Transverse colon (tissue), 4 donors: ENCODE measurements at regions not wholly inside any gene's neighbourhood (a gene's known extent, or its start where the extent isn't known, plus 50 kb on each side); places are given as distances from the start of the nearest gene placed in this dataset.

Source experiments
- DNase-seq: peaks from one replicate; pipeline ENCODE4 v3.0.0-alpha.2; 2019
- H3K27ac ChIP-seq, 4 donors: fragments of 200-600 bp; sonication (generic); 2 replicates each; pipeline ENCODE4 v1.5.1; 2016 to 2018; ENCODE audit warnings: inconsistent platforms in 4 of 4
- H3K27me3 ChIP-seq: fragments of 200-600 bp; sonication (generic); 2 replicates; pipeline ENCODE4 v1.5.1; 2017; ENCODE audit warnings: inconsistent platforms
- H3K36me3 ChIP-seq, 4 donors: fragments of 200-600 bp; sonication (generic); 2 replicates each; pipeline ENCODE4 v1.5.1; 2017 to 2019; ENCODE audit warnings: inconsistent platforms in 4 of 4
- H3K4me1 ChIP-seq, 4 donors: fragments of 200-600 bp; sonication (generic); 2 replicates each; pipeline ENCODE4 v1.5.1; 2017 to 2020; ENCODE audit warnings: inconsistent platforms in 4 of 4
- H3K4me3 ChIP-seq, 4 donors: fragments of 200-600 bp; sonication (generic); 1 replicate in 1 of 4; 2 replicates in 3 of 4; pipeline versions ENCODE4 v1.5.1 to v1.6.1; 2017 to 2019; ENCODE audit warnings: inconsistent platforms in 4 of 4
- H3K9me3 ChIP-seq, 2 donors: fragments of 200-600 bp; sonication (generic); 2 replicates each; pipeline ENCODE4 v1.5.1; 2017 to 2019; ENCODE audit warnings: inconsistent platforms in 2 of 2
- CTCF ChIP-seq, 5 experiments: fragments of 200-600 bp in 3 of 5; fragments of 450-650 bp in 2 of 5; sonication (generic) in 3 of 5; IDR thresholded peaks; 1 replicate in 2 of 5; 2 replicates in 3 of 5; pipeline ENCODE4 v1.5.1; 2016 to 2017; ENCODE audit warnings: antibody characterized with exemption in 5 of 5, inconsistent platforms in 3 of 5, mild to moderate bottlenecking in 2 of 5, moderate library complexity in 1 of 5
- EP300 ChIP-seq: sonication (generic); formaldehyde crosslinking; IDR thresholded peaks from one replicate; pipeline ENCODE4 v1.6.1; 2017; ENCODE audit warnings: antibody characterized with exemption, low read depth
- POLR2A ChIP-seq: fragments of 450-650 bp; IDR thresholded peaks from one replicate; pipeline ENCODE4 v1.6.1; 2016; ENCODE audit warnings: antibody characterized with exemption, mild to moderate bottlenecking, moderate library complexity
- POLR2AphosphoS5 ChIP-seq, 3 donors: sonication (generic); formaldehyde crosslinking; IDR thresholded peaks; one replicate each; pipeline ENCODE4 v1.6.1; 2016; ENCODE audit warnings: antibody characterized with exemption in 3 of 3
- WGBS, 2 donors: methylation state at CpG; one replicate each; pipeline ENCODE4 v1.1.5; 2018; ENCODE audit warnings: low coverage in 1 of 2; 5-methylcytosine and 5-hydroxymethylcytosine counted together
- in situ Hi-C, 4 donors: fragments of 200-750 bp; cut with MboI; loops; one replicate each; pipeline versions ENCODE4 v1.15.0 to v1.15.1; 2017; ENCODE audit warnings: low sequenced_read_pairs in 3 of 4, low pct_ligation_motif_present in 1 of 4, low pct_unique_long_range_greater_than_20kb in 1 of 4
- intact Hi-C: fragments of 100-400 bp; cut with DNase I; formaldehyde crosslinking; loops from one replicate; pipeline ENCODE4 v1.15.1; 2023; ENCODE audit warnings: low total_unique reads

GRCh38 chr14:98937021-98937420, 335.0 kb downstream of the BCL11B start:
- in situ Hi-C loops = no loop called here
- Histone ChIP-seq H3K36me3 (no peaks in the 10 kb centered on the region), H3K4me3 (no peak overlapping the region), H3K27ac (no peak overlapping the region), H3K9me3 (no peaks in the 10 kb centered on the region), H3K4me1 (no peaks in the 10 kb centered on the region), H3K27me3 (no peaks in the 10 kb centered on the region)
- intact Hi-C loops = no loop called here
- 50 to 66% methylated on average over 1 of the region's 1 CpG for WGBS, 2 donors
- DNase-seq = no peak
- no peak for TF ChIP-seq EP300
- no peak for TF ChIP-seq POLR2AphosphoS5 (IDR thresholded peaks at IDR 0.05)
- no peak for TF ChIP-seq CTCF (IDR thresholded peaks at IDR 0.05)
- TF ChIP-seq POLR2A = no peak

GRCh38 chr14:98937712-98938505, 334.1 kb downstream of the BCL11B start:
- Histone ChIP-seq H3K27ac (no peak overlapping the region), H3K27me3 (no peaks in the 10 kb centered on the region), H3K36me3 (no peaks in the 10 kb centered on the region), H3K9me3 (no peaks in the 10 kb centered on the region), H3K4me1 (no peaks in the 10 kb centered on the region), H3K4me3 (no peak overlapping the region)
- DNase-seq = no peak
- WGBS, 2 donors = 69 to 91% methylated on average over 3 to 6 of the region's 6 CpGs
- no peak for TF ChIP-seq POLR2AphosphoS5 (IDR thresholded peaks at IDR 0.05)
- TF ChIP-seq POLR2A = no peak
- TF ChIP-seq CTCF (IDR thresholded peaks at IDR 0.05) = no peak
- no peak for TF ChIP-seq EP300
- intact Hi-C loops (no loop called here), in situ Hi-C loops (no loop called here)

- no peaks in the 10 kb centered on the region for H3K4me1 ChIP-seq
- no peaks in the 10 kb centered on the region for H3K27me3 ChIP-seq
- intact Hi-C loops (no loop called here), in situ Hi-C loops (no loop called here)
- no peak overlapping the region for H3K4me3 ChIP-seq
- DNase-seq = no peak
- WGBS, 2 donors = 84 to 91% methylated on average over 3 to 5 of the region's 5 CpGs
- H3K9me3 ChIP-seq = no peaks in the 10 kb centered on the region
- TF ChIP-seq POLR2AphosphoS5 (IDR thresholded peaks at IDR 0.05) (no peak), CTCF (IDR thresholded peaks at IDR 0.05) (no peak), EP300 (no peak), POLR2A (no peak)
- H3K36me3 ChIP-seq = no peaks in the 10 kb centered on the region
- H3K27ac ChIP-seq = no peak overlapping the region
Observed at GRCh38 chr14:98940693-98941437, 331.1 kb downstream of the BCL11B start.

GRCh38 chr14:98941481-98941880, 330.5 kb downstream of the BCL11B start:
- intact Hi-C loops = no loop called here
- H3K36me3 ChIP-seq = no peaks in the 10 kb centered on the region
- no peaks in the 10 kb centered on the region for H3K27me3 ChIP-seq
- no peaks in the 10 kb centered on the region for H3K4me1 ChIP-seq
- TF ChIP-seq POLR2AphosphoS5 (IDR thresholded peaks at IDR 0.05) (no peak), CTCF (IDR thresholded peaks at IDR 0.05) (no peak), POLR2A (no peak), EP300 (no peak)
- H3K9me3 ChIP-seq = no peaks in the 10 kb centered on the region
- no peak for DNase-seq
- in situ Hi-C loops = no loop called here
- no peak overlapping the region for H3K4me3 ChIP-seq
- no peak overlapping the region for H3K27ac ChIP-seq
